Prostate gland (tissue), 2 donors: ENCODE measurements at regions not wholly inside any gene's neighbourhood (a gene's known extent, or its start where the extent isn't known, plus 50 kb on each side); places are given as distances from the start of the nearest gene placed in this dataset.

Experiments used
- POLR2A ChIP-seq: fragments of 450-650 bp; IDR thresholded peaks from one replicate; pipeline ENCODE4 v1.6.1; 2016; ENCODE audit warnings: antibody characterized with exemption, mild to moderate bottlenecking
- TF ChIP-seq, protein P1 (sequence below), 4 experiments: fragments of 200-600 bp in 2 of 4; fragments of 450-650 bp in 2 of 4; sonication (generic) in 2 of 4; IDR thresholded peaks; 1 replicate in 3 of 4; 2 replicates in 1 of 4; pipeline ENCODE4 v1.5.1; 2016 to 2019; ENCODE audit warnings: antibody characterized with exemption in 4 of 4, mild to moderate bottlenecking in 2 of 4, moderate library complexity in 2 of 4

DNA sequence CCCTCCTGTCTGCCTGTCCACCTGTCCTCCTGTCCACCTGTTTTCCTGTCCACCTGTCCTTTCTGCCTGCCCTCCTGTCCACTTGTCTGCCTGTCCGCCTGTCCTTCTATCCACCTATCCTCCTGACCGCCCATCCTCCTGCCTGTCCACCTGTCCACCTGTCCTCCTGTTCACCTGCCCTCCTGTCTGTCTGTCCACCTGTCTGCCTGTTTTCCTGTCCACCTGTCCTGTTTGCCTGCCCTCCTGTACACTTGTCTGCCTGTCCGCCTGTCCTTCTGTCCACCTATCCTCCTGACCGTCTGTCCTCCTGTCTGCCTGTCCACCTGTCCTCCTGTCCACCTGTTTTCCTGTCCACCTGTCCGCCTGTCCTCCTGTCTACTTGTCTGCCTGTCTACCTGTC lies 682.8 kb downstream of the TBC1D22A start:
- TF ChIP-seq, protein P1, sequence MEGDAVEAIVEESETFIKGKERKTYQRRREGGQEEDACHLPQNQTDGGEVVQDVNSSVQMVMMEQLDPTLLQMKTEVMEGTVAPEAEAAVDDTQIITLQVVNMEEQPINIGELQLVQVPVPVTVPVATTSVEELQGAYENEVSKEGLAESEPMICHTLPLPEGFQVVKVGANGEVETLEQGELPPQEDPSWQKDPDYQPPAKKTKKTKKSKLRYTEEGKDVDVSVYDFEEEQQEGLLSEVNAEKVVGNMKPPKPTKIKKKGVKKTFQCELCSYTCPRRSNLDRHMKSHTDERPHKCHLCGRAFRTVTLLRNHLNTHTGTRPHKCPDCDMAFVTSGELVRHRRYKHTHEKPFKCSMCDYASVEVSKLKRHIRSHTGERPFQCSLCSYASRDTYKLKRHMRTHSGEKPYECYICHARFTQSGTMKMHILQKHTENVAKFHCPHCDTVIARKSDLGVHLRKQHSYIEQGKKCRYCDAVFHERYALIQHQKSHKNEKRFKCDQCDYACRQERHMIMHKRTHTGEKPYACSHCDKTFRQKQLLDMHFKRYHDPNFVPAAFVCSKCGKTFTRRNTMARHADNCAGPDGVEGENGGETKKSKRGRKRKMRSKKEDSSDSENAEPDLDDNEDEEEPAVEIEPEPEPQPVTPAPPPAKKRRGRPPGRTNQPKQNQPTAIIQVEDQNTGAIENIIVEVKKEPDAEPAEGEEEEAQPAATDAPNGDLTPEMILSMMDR (IDR thresholded peaks at IDR 0.05) = no peak
- no peak for TF ChIP-seq POLR2A
